ENCODE measurements at regions not wholly inside any gene's neighbourhood (a gene's known extent, or its start where the extent isn't known, plus 50 kb on each side); places are given as distances from the start of the nearest gene placed in this dataset.
"Not testable (repeated sequence)": the region's sequence is repeated elsewhere in the genome, so short reads cannot be mapped to it uniquely, and the experiment has no call there.

GRCh38 chr15:20271647-20272046, 270.0 kb downstream of the GOLGA6L6 start:
- no peak overlapping the region for H3K4me3 ChIP-seq (ENCODE audit: low read depth in 1 of 3, low read length in 3 of 3)
- DNase-seq (ENCODE audit: low spot score) = no peak
- WGBS = 59% methylated on average over 5 of the region's 5 CpGs
- peaks cover 0 to 13% (median under 1%) of the 10 kb centered on the region in 4 donors for H3K9me3 ChIP-seq (ENCODE audit: control insufficient read depth in 4 of 4, low read length in 3 of 4)
- no peak for TF ChIP-seq HNF4G (IDR thresholded peaks at IDR 0.05)
- TF ChIP-seq HNF4A (conservative IDR thresholded peaks at IDR 0.05) = no peak
- TF ChIP-seq RXRA (IDR thresholded peaks at IDR 0.05) = no peak
- no peak for TF ChIP-seq TAF1 (conservative IDR thresholded peaks at IDR 0.05)
- no peak for TF ChIP-seq MAX (IDR thresholded peaks at IDR 0.05)
- TF ChIP-seq, protein P1, sequence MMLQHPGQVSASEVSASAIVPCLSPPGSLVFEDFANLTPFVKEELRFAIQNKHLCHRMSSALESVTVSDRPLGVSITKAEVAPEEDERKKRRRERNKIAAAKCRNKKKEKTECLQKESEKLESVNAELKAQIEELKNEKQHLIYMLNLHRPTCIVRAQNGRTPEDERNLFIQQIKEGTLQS (IDR thresholded peaks at IDR 0.05) = no peak
- no peak for TF ChIP-seq JUND (IDR thresholded peaks at IDR 0.05)
- TF ChIP-seq ZBTB33 (IDR thresholded peaks at IDR 0.05) = no peak
- no peak for TF ChIP-seq RAD21 (IDR thresholded peaks at IDR 0.05)
- no peak for TF ChIP-seq YY1 (IDR thresholded peaks at IDR 0.05)
- TF ChIP-seq, protein P2, sequence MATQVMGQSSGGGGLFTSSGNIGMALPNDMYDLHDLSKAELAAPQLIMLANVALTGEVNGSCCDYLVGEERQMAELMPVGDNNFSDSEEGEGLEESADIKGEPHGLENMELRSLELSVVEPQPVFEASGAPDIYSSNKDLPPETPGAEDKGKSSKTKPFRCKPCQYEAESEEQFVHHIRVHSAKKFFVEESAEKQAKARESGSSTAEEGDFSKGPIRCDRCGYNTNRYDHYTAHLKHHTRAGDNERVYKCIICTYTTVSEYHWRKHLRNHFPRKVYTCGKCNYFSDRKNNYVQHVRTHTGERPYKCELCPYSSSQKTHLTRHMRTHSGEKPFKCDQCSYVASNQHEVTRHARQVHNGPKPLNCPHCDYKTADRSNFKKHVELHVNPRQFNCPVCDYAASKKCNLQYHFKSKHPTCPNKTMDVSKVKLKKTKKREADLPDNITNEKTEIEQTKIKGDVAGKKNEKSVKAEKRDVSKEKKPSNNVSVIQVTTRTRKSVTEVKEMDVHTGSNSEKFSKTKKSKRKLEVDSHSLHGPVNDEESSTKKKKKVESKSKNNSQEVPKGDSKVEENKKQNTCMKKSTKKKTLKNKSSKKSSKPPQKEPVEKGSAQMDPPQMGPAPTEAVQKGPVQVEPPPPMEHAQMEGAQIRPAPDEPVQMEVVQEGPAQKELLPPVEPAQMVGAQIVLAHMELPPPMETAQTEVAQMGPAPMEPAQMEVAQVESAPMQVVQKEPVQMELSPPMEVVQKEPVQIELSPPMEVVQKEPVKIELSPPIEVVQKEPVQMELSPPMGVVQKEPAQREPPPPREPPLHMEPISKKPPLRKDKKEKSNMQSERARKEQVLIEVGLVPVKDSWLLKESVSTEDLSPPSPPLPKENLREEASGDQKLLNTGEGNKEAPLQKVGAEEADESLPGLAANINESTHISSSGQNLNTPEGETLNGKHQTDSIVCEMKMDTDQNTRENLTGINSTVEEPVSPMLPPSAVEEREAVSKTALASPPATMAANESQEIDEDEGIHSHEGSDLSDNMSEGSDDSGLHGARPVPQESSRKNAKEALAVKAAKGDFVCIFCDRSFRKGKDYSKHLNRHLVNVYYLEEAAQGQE (IDR thresholded peaks at IDR 0.05) = no peak
- TF ChIP-seq EGR1 (IDR thresholded peaks at IDR 0.05; ENCODE audit: low read depth in 2 of 2) = no peak
- no peak for TF ChIP-seq NR2F2 (IDR thresholded peaks at IDR 0.05)
- TF ChIP-seq FOXA1 (IDR thresholded peaks at IDR 0.05) = no peak
- TF ChIP-seq GABPA (IDR thresholded peaks at IDR 0.05 in 1 of 2, conservative IDR thresholded peaks at IDR 0.05 in 1 of 2) = no peak
- TF ChIP-seq FOXA2 (IDR thresholded peaks at IDR 0.05) = no peak
- no peak for TF ChIP-seq SP1 (IDR thresholded peaks at IDR 0.05)
- no peak for TF ChIP-seq CTCF (IDR thresholded peaks at IDR 0.05; ENCODE audit: low read depth, low read length, missing input control)
- H3K27me3 ChIP-seq (ENCODE audit: control insufficient read depth in 4 of 4, insufficient read depth in 4 of 4, low read length in 3 of 4) = peaks cover 0 to 2% (median 0%) of the 10 kb centered on the region in 4 donors
- no peaks in the 10 kb centered on the region for H3K36me3 ChIP-seq (ENCODE audit: control insufficient read depth in 4 of 4, insufficient read depth in 3 of 4, low read depth in 1 of 4, low read length in 3 of 4)
- no peak overlapping the region for H3K27ac ChIP-seq (ENCODE audit: low read depth in 1 of 2, low read length in 2 of 2)
- H3K4me1 ChIP-seq (ENCODE audit: control insufficient read depth in 4 of 4, insufficient read depth in 4 of 4, low read length in 3 of 4) = no peaks in the 10 kb centered on the region
- H3K9ac ChIP-seq (ENCODE audit: low read depth in 1 of 2, low read length in 2 of 2) = no peak overlapping the region

DNA sequence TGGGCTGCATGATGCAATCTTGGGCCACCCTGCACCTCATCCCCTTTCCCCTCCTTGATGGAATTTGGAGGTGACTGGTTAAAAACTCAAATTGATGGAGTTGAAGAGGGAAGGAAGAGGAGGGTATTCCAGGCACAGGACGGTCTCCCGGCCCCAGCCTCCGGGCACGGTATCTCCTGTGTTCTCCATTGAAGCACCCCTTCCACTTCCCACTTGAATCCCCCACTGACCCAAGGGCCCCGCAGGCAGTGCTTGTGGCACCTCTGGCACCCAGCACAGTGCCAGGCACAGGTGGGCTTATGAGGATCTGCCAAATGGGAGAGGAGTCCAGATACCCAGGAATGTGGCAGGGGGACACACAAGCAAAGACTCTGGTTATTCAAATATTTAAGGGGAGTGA, 271.6 kb downstream of the GOLGA6L6 start:
- not testable (repeated sequence) for DNase-seq (ENCODE audit: low spot score); H3K27me3 ChIP-seq (ENCODE audit: control insufficient read depth in 4 of 4, insufficient read depth in 4 of 4, low read length in 3 of 4); H3K36me3 ChIP-seq (ENCODE audit: control insufficient read depth in 4 of 4, insufficient read depth in 3 of 4, low read depth in 1 of 4, low read length in 3 of 4); H3K4me3 ChIP-seq (ENCODE audit: low read depth in 1 of 3, low read length in 3 of 3); H3K27ac ChIP-seq (ENCODE audit: low read depth in 1 of 2, low read length in 2 of 2); H3K9ac ChIP-seq (ENCODE audit: low read depth in 1 of 2, low read length in 2 of 2); H3K4me1 ChIP-seq (ENCODE audit: control insufficient read depth in 4 of 4, insufficient read depth in 4 of 4, low read length in 3 of 4)
- peaks cover 0 to 13% (median under 1%) of the 10 kb centered on the region in 4 donors for H3K9me3 ChIP-seq (ENCODE audit: control insufficient read depth in 4 of 4, low read length in 3 of 4)
- 83% methylated on average over 5 of the region's 5 CpGs for WGBS

DNA sequence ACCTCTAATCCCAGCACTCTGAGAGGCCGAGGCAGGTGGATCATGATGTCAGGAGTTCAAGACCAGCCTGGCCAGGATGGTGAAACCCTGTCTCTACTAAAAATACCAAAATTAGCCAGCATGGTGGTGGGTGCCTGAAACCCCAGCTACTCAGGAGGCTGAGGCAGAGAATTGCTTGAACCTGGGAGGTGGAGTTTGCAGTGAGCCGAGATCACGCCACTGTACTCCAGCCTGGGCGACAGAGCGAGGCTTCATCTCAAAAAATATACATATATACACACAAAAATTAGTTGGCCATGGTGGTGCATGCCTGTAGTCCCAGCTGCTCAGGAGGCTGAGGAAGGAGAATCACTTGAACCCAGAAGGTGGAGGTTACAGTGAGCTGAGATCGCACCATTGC, 273.6 kb downstream of the GOLGA6L6 start:
- H3K4me3 ChIP-seq (ENCODE audit: low read depth in 1 of 3, low read length in 3 of 3); H3K4me1 ChIP-seq (ENCODE audit: control insufficient read depth in 4 of 4, insufficient read depth in 4 of 4, low read length in 3 of 4); H3K27me3 ChIP-seq (ENCODE audit: control insufficient read depth in 4 of 4, insufficient read depth in 4 of 4, low read length in 3 of 4); H3K9me3 ChIP-seq (ENCODE audit: control insufficient read depth in 4 of 4, low read length in 3 of 4); H3K27ac ChIP-seq (ENCODE audit: low read depth in 1 of 2, low read length in 2 of 2); H3K36me3 ChIP-seq (ENCODE audit: control insufficient read depth in 4 of 4, insufficient read depth in 3 of 4, low read depth in 1 of 4, low read length in 3 of 4); H3K9ac ChIP-seq (ENCODE audit: low read depth in 1 of 2, low read length in 2 of 2); DNase-seq (ENCODE audit: low spot score): not testable (repeated sequence)
- WGBS = 89% methylated on average over 6 of the region's 6 CpGs

DNA sequence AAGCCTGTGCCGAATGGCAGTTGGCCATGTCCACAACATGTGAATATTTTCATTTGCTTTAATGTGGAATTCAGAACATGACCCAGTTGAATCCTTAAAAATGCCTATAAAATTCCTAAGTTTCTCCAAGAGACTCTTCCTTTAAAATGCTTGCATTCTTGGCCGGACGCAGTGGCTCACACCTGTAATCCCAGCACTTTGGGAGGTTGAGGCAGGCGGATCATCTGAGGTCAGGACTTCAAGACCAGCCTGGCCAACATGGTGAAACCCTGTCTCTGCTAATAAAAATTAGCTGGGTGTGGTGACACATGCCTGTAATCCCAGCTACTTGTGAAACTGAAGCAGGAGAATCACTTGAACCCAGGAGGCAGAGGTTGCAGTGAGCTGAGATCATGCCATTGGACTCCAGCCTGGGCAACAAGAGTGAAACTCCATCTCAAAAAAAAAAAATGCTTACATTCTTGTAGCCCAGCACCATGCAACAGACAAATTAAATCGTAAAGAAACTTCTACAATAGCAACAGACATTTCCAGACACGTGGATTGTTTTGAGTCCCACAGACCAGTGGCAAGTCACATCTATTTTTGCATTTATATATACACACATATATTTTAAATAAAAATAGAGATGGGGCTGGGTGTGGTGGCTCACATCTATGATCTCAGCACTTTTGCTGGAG, 274.4 kb downstream of the GOLGA6L6 start:
- not testable (repeated sequence) for H3K4me1 ChIP-seq (ENCODE audit: control insufficient read depth in 4 of 4, insufficient read depth in 4 of 4, low read length in 3 of 4); H3K4me3 ChIP-seq (ENCODE audit: low read depth in 1 of 3, low read length in 3 of 3)
- WGBS = 62% methylated on average over 6 of the region's 6 CpGs

More for the DNA sequence above, 274.4 kb downstream of the GOLGA6L6 start:
- not testable (repeated sequence) for H3K27me3 ChIP-seq (ENCODE audit: control insufficient read depth in 4 of 4, insufficient read depth in 4 of 4, low read length in 3 of 4); DNase-seq (ENCODE audit: low spot score); H3K36me3 ChIP-seq (ENCODE audit: control insufficient read depth in 4 of 4, insufficient read depth in 3 of 4, low read depth in 1 of 4, low read length in 3 of 4); H3K9me3 ChIP-seq (ENCODE audit: control insufficient read depth in 4 of 4, low read length in 3 of 4); H3K27ac ChIP-seq (ENCODE audit: low read depth in 1 of 2, low read length in 2 of 2); H3K9ac ChIP-seq (ENCODE audit: low read depth in 1 of 2, low read length in 2 of 2)

Measured in liver (tissue), 8 donors.